ENCODE measurements at regions not wholly inside any gene's neighbourhood (a gene's known extent, or its start where the extent isn't known, plus 50 kb on each side); places are given as distances from the start of the nearest gene placed in this dataset.

GRCh38 chr13:64305246-64305645 is 2889.6 kb upstream of the PCDH20 start:
- DNase-seq: no peak
- ATAC-seq (replicated peaks): no peak
- H3K27ac Mint-ChIP-seq: no peak overlapping the region
- no peaks in the 10 kb centered on the region for H3K4me1 Mint-ChIP-seq
- H3K4me3 Mint-ChIP-seq: no peak overlapping the region
- H3K36me3 Mint-ChIP-seq: no peaks in the 10 kb centered on the region
- peaks cover 4 to 6% of the 10 kb centered on the region in 2 donors for H3K9me3 Mint-ChIP-seq
- no peaks in the 10 kb centered on the region for H3K27me3 Mint-ChIP-seq

GRCh38 chr13:64300239-64300638 is 2884.6 kb upstream of the PCDH20 start:
- H3K4me1 Mint-ChIP-seq: no peaks in the 10 kb centered on the region
- ATAC-seq (replicated peaks) (no peak), DNase-seq (no peak)
- no peaks in the 10 kb centered on the region for H3K36me3 Mint-ChIP-seq
- peaks cover 4 to 5% of the 10 kb centered on the region in 2 donors for H3K9me3 Mint-ChIP-seq
- H3K27me3 Mint-ChIP-seq: no peaks in the 10 kb centered on the region
- no peak overlapping the region for H3K4me3 Mint-ChIP-seq
- H3K27ac Mint-ChIP-seq: no peak overlapping the region

GRCh38 chr13:64293923-64294322 is 2878.3 kb upstream of the PCDH20 start:
- Mint-ChIP-seq H3K9me3 (peaks cover 6 to 10% of the 10 kb centered on the region in 2 donors), H3K27ac (no peak overlapping the region), H3K4me1 (no peaks in the 10 kb centered on the region), H3K36me3 (no peaks in the 10 kb centered on the region), H3K27me3 (no peaks in the 10 kb centered on the region), H3K4me3 (no peak overlapping the region)
- ATAC-seq (replicated peaks) (no peak), DNase-seq (no peak)

- Mint-ChIP-seq H3K4me1 (no peaks in the 10 kb centered on the region), H3K27me3 (no peaks in the 10 kb centered on the region), H3K27ac (no peak overlapping the region), H3K36me3 (no peaks in the 10 kb centered on the region), H3K4me3 (no peak overlapping the region), H3K9me3 (peaks cover 4 to 12% of the 10 kb centered on the region in 2 donors)
- DNase-seq: no peak
- ATAC-seq (replicated peaks): no peak
These were observed 2874.1 kb upstream of the PCDH20 start for GRCh38 chr13:64289702-64290101.

- ATAC-seq (replicated peaks) (no peak), DNase-seq (no peak)
- no peak overlapping the region for H3K27ac Mint-ChIP-seq
- H3K27me3 Mint-ChIP-seq: no peaks in the 10 kb centered on the region
- no peak overlapping the region for H3K4me3 Mint-ChIP-seq
- H3K9me3 Mint-ChIP-seq: peaks cover 7 to 9% of the 10 kb centered on the region in 2 donors
- H3K36me3 Mint-ChIP-seq: no peaks in the 10 kb centered on the region
- no peaks in the 10 kb centered on the region for H3K4me1 Mint-ChIP-seq
These were observed 2868.3 kb upstream of the PCDH20 start for GRCh38 chr13:64283926-64284325.

GRCh38 chr13:64278493-64278892 is 2862.8 kb upstream of the PCDH20 start:
- DNase-seq: no peak
- H3K27ac Mint-ChIP-seq: no peak overlapping the region
- H3K4me3 Mint-ChIP-seq: no peak overlapping the region
- no peak for ATAC-seq (replicated peaks)
- H3K27me3 Mint-ChIP-seq: no peaks in the 10 kb centered on the region
- no peaks in the 10 kb centered on the region for H3K4me1 Mint-ChIP-seq
- peaks cover 4 to 8% of the 10 kb centered on the region in 2 donors for H3K9me3 Mint-ChIP-seq
- no peaks in the 10 kb centered on the region for H3K36me3 Mint-ChIP-seq

- ATAC-seq (replicated peaks) (no peak), DNase-seq (no peak)
- no peaks in the 10 kb centered on the region for H3K27me3 Mint-ChIP-seq
- H3K27ac Mint-ChIP-seq: no peak overlapping the region
- H3K36me3 Mint-ChIP-seq: no peaks in the 10 kb centered on the region
- peaks cover 4 to 8% of the 10 kb centered on the region in 2 donors for H3K9me3 Mint-ChIP-seq
- H3K4me3 Mint-ChIP-seq: no peak overlapping the region
- no peaks in the 10 kb centered on the region for H3K4me1 Mint-ChIP-seq
These were observed 2861.4 kb upstream of the PCDH20 start for GRCh38 chr13:64277097-64277496.

- Mint-ChIP-seq H3K27me3 (no peaks in the 10 kb centered on the region), H3K27ac (no peak overlapping the region), H3K4me1 (no peaks in the 10 kb centered on the region), H3K9me3 (peaks cover 5 to 8% of the 10 kb centered on the region in 2 donors), H3K4me3 (no peak overlapping the region), H3K36me3 (no peaks in the 10 kb centered on the region)
- DNase-seq (no peak), ATAC-seq (replicated peaks) (no peak)
These were observed 2860.6 kb upstream of the PCDH20 start for GRCh38 chr13:64276232-64276631.

GRCh38 chr13:64274481-64275217 is 2859.0 kb upstream of the PCDH20 start:
- H3K4me1 Mint-ChIP-seq: no peaks in the 10 kb centered on the region
- H3K36me3 Mint-ChIP-seq: no peaks in the 10 kb centered on the region
- H3K27me3 Mint-ChIP-seq: no peaks in the 10 kb centered on the region
- DNase-seq: no peak
- H3K27ac Mint-ChIP-seq: no peak overlapping the region
- ATAC-seq (replicated peaks): no peak
- peaks cover 2 to 4% of the 10 kb centered on the region in 2 donors for H3K9me3 Mint-ChIP-seq
- no peak overlapping the region for H3K4me3 Mint-ChIP-seq

- H3K27me3 Mint-ChIP-seq: no peaks in the 10 kb centered on the region
- no peak overlapping the region for H3K27ac Mint-ChIP-seq
- H3K36me3 Mint-ChIP-seq: no peaks in the 10 kb centered on the region
- DNase-seq: no peak
- no peak for ATAC-seq (replicated peaks)
- H3K4me3 Mint-ChIP-seq: no peak overlapping the region
- peaks cover 3 to 8% of the 10 kb centered on the region in 2 donors for H3K9me3 Mint-ChIP-seq
- no peaks in the 10 kb centered on the region for H3K4me1 Mint-ChIP-seq
These were observed 2858.1 kb upstream of the PCDH20 start for GRCh38 chr13:64273780-64274179.

GRCh38 chr13:64272681-64273080 is 2857.0 kb upstream of the PCDH20 start:
- ATAC-seq (replicated peaks) (no peak), DNase-seq (no peak)
- no peak overlapping the region for H3K27ac Mint-ChIP-seq
- no peaks in the 10 kb centered on the region for H3K36me3 Mint-ChIP-seq
- peaks cover 3 to 8% of the 10 kb centered on the region in 2 donors for H3K9me3 Mint-ChIP-seq
- H3K4me1 Mint-ChIP-seq: no peaks in the 10 kb centered on the region
- H3K27me3 Mint-ChIP-seq: no peaks in the 10 kb centered on the region
- H3K4me3 Mint-ChIP-seq: no peak overlapping the region

- no peak overlapping the region for H3K27ac Mint-ChIP-seq
- no peaks in the 10 kb centered on the region for H3K36me3 Mint-ChIP-seq
- no peaks in the 10 kb centered on the region for H3K27me3 Mint-ChIP-seq
- H3K4me3 Mint-ChIP-seq: no peak overlapping the region
- H3K9me3 Mint-ChIP-seq: peaks cover 9 to 19% of the 10 kb centered on the region in 2 donors
- ATAC-seq (replicated peaks) (no peak), DNase-seq (no peak)
- no peaks in the 10 kb centered on the region for H3K4me1 Mint-ChIP-seq
These were observed 2850.4 kb upstream of the PCDH20 start for GRCh38 chr13:64266024-64266423.

GRCh38 chr13:64263285-64263684 is 2847.6 kb upstream of the PCDH20 start:
- H3K27ac Mint-ChIP-seq: no peak overlapping the region
- ATAC-seq (replicated peaks): no peak
- peaks cover 8 to 14% of the 10 kb centered on the region in 2 donors for H3K9me3 Mint-ChIP-seq
- no peak for DNase-seq
- H3K4me1 Mint-ChIP-seq: no peaks in the 10 kb centered on the region
- no peaks in the 10 kb centered on the region for H3K27me3 Mint-ChIP-seq
- no peak overlapping the region for H3K4me3 Mint-ChIP-seq
- H3K36me3 Mint-ChIP-seq: no peaks in the 10 kb centered on the region

- no peak for DNase-seq
- no peak for ATAC-seq (replicated peaks)
- Mint-ChIP-seq H3K36me3 (no peaks in the 10 kb centered on the region), H3K27me3 (no peaks in the 10 kb centered on the region), H3K4me1 (no peaks in the 10 kb centered on the region), H3K9me3 (peaks cover 4 to 6% of the 10 kb centered on the region in 2 donors), H3K4me3 (no peak overlapping the region), H3K27ac (no peak overlapping the region)
These were observed 2841.1 kb upstream of the PCDH20 start for GRCh38 chr13:64256751-64257150.

GRCh38 chr13:64255988-64256387 is 2840.3 kb upstream of the PCDH20 start:
- no peak overlapping the region for H3K4me3 Mint-ChIP-seq
- H3K9me3 Mint-ChIP-seq: peaks cover 4 to 7% of the 10 kb centered on the region in 2 donors
- H3K4me1 Mint-ChIP-seq: no peaks in the 10 kb centered on the region
- H3K27ac Mint-ChIP-seq: no peak overlapping the region
- H3K36me3 Mint-ChIP-seq: no peaks in the 10 kb centered on the region
- no peaks in the 10 kb centered on the region for H3K27me3 Mint-ChIP-seq
- DNase-seq (no peak), ATAC-seq (replicated peaks) (no peak)
